HPDE6-E6E7 (cell line): ENCODE measurements at regions not wholly inside any gene's neighbourhood (a gene's known extent, or its start where the extent isn't known, plus 50 kb on each side); places are given as distances from the start of the nearest gene placed in this dataset.

Experiments
- DNase-seq: peaks from one replicate; pipeline ENCODE4 v3.0.0; 2011; ENCODE audit warnings: missing footprints; ENCODE audit errors: extremely low spot score

DNA sequence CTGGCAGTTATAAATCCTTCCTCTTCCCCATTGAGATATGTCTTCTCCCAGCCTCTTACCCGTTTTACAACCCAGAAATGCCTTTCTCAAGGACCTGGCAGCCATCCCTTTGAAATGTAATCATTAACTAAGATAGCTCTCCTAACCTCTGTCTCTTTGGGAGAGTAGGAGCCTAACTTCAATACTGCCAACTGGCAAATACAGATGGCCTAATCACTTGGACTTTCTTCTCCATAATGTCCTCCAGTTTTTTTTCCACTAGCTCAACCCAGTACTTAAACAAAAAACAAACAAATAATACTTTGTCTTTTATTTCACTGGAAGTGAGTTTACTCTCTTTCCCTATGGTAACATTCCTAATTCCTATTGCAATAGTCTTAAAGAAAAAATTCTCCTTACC lies 1391.1 kb downstream of the SUCLG1 start:
- no peak for DNase-seq

DNA sequence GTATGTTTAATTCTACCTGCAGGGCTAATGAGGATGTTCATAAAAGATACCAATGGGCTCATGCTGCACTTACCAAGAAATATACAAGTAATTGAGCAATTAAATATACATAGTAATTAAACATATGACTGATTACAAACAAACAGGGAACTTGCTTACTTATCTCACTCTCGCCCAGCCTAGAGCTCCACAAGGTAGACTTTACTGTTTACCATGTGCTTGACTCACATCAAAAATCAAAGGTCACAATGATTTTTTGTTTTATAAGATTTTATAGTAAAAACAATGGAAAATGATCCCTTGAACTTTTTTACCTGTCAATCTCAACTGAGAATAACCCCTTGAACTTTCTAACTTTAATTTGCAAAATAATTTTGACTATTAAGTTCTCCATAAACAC lies 1395.1 kb downstream of the SUCLG1 start:
- no peak for DNase-seq

DNA sequence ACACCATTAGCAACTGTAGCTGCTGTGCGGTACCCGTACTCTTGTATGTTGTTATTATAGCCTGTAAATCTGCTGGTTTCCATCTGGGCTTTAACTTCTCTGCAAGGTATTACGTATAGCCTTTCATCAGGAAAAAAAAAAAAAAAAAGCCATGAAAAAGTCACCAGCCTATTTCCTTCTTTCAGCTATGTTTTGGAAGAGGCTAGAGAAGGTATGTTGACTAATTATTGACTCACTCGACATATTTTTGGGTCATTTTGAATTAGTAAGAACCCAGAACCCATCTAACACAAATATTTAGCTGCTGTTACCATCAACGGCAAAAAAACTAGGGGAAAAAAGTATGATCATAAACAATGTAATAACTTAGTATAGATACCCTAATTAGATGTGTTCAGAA lies 1395.6 kb downstream of the SUCLG1 start:
- DNase-seq = no peak

DNA sequence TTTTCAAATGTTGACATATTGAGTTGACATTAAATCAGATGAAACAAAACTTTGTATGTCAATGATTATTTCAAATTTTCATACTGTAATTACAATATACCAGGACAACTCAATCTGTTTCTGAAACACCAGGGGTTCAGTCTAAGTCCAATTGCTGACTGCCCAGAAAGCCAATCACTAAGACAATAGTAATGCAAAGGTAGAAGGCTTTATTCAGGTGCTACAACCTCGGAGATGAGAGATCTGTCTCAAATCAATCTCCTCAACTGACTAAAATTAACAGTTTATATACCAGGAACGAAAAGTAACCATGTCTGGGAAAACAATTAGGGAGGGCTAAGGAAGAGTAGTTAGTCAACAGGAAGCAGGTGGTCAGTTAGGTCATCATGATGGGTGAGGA lies 1400.4 kb downstream of the SUCLG1 start:
- DNase-seq = no peak

DNA sequence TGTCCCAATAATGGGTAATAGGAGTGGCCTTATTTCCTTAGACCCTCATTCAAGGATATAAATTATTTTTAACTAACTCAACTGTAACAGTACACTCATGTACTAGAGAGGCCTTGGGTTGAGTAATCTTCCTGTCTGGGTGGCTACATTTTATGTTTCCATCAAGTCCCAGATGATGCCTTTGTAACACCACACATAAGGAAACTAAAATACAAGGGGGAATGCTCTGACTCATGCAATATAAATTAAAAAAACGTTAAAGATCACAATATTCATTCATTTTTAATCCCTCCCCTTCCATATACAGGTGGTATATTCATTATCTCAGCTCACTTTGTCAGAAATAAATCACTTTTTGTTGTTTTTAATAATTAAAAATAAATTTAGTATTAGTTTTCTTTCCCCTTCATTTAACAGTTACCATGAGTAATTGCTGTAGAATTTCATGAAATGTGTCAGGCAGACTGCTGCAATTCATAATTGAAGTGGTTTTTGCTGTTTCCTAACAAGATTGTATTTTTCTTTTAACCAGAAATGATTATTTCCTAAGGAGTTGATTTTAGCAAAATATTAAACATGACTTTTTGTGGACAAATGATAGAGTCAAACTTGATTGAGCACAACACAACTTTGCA lies 1403.6 kb downstream of the SUCLG1 start:
- DNase-seq = peak; percentile 61

DNA sequence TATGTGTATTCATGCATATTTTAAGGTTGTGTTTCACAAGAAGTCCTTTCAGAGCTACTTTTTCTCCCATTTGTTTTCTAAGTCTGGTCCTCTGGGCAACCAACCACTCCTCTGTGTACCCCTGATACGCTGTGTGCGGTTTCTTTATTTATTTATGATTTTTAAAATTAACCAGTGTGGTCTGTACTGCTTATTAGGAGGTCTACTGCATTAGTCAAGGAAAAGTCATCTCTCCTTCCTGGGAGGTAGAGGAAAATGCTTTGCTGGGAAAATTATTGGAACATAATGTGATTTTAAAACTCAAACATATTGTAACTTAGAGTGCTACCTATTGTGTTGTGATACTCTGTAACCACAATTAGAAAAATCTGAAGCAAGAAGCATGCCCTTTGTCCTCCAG lies 1404.3 kb downstream of the SUCLG1 start:
- DNase-seq = no peak

DNA sequence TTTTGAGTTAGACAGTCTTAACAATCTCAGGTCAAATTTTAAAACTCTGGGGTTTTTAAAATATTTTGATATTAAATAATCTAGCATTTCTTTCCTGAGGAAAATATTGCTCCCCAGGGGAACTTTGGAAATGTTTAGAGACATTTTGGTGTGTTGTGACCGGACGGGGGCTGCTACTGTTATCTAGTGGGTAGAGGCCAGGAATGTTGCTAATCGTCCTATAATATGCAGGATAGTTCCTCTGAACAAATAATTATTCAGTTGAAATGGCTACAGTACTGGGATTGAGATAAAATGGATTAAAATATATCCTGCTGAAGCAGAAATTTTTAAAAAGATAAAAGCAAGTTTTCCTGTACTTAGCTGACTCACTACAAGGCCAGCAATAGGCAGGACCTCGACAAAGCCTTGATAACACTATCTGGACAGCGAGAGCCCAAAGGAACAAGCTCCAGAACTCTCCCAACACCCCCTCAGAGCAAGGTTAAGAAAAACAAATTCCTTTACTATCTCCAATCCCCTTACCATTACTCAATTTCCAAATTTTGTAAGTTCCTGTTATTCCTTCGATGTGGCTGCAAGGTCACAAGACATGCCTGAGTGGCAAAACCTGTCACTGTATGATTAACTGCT lies 1407.4 kb downstream of the SUCLG1 start:
- DNase-seq = no peak

DNA sequence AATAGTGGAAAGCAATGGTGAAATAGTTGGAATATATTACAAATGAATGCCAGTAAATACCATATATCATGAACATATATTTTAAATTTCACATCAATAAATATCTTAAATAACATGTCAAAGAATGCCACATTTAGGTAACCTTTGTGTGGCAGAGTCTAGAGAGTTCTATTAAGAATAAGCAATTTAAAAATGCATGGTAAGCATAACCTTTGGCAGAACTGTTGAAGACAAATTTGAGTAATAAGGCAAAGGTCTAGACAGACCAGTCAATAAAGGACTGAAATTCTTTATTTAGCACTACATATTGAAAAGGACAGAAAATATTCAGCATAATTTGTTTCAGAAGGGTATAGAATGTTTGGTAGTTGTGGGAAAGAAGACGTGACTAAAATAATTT lies 1417.0 kb downstream of the SUCLG1 start:
- no peak for DNase-seq

DNA sequence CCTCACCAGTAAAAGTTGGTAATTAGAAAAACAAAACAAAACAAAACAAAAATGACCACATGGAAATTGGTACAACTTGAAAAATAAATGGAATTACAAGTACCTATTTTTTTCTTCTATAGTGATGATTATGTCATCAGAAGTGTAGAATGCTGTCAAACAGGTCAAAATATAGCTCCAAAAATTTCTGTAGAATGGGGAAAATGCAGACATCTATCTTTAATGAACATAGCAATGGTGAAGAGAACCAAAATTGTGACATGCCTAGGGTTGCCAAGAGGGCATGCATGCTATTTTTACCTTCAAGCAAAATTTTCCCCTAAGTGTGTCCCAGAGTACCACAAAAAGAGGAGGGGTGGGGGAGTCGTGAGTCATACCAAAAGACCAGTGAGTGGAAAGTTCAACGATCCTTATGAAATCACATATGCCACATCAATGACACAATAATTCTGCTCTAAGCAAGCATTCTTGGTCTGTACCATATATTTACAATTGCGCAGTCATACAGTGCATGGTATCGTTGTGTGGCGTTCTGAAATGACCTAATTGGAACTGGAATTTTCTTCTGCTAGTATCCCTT lies 1436.4 kb downstream of the SUCLG1 start:
- DNase-seq = no peak

DNA sequence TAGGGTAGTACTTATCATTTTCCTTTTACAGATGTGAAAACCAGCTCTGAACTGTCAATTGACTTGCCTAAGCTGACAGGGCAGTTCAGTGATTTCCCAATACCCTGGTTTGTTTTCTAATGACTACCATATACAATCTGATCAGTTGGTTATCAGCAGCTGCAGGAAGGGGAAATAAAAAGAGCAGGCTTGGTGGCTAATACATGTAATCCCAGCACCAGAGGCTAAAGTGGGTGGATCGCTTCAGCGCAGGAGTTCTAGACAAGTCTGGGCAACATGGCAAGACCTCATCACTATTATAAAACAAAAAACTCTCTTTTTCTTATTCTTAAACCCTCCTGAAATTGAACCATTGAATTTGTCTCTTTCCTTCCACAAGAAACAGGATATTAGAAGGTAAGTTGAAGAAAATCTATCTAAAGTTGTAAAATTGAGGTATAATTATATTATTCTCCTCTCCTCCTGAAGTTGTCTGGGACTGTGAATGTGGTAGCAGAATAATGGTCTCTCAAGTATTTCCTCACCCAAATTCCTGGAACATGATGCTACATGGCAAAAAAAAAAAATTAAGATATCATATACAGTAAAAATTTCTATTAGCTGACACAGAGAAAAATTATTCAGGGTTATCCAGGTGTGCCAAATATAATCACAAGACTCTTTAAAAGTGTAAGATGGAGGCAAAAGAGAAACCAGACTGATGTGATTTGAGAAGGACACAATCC lies 1441.6 kb downstream of the SUCLG1 start:
- DNase-seq = peak; percentile 44

DNA sequence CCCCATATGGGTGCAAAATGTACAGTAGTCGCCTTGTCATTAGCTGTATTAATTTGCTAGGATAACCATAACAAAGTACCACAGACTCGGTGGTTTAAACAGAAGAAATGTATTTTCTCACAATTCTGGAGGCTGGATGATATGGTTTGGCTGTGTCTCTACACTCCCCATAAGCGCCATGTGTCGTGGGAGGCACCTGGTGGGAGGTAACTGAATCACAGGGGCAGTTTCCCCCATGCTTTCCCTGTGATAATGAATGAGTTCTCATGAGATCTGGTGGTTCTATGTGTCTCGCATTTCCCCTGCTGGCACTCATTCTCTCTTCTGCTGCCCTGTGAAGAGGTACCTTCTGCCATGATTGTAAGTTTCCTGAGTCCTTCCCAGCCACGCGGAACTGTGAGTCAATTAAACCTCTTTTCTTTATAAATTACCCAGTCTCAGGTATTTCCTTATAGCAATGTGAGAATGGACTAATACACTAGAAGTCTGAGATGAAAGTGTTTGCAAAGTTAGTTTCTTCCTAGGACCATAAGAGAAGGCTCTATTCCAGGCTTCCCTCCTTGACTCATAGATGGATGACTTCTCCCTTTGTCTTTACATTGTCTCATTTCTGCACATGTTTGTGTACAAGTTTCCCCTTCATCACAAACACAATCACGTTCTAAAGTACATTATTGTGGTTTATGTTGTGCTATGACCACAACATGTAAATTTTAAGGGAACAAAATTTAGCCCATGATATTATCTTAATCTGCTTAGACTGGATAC lies 1442.6 kb downstream of the SUCLG1 start:
- no peak for DNase-seq

DNA sequence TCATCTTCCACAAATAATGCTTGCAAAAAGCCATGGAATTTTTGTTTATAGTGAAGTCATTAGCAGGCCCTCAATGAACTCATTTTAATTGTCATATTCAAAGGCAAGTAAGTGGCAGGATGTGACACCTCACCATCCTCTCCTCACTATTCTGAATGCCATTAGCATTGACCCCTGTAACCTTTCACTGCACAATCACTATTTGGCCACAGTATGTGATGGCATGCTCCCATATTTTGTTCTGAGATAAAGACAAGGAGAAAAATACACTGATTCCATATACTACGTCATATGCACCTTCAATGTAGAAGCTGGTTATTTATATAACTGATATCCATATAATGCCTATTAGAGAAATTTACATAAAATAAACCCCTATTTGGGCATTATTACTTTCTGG lies 1443.2 kb downstream of the SUCLG1 start:
- no peak for DNase-seq

DNA sequence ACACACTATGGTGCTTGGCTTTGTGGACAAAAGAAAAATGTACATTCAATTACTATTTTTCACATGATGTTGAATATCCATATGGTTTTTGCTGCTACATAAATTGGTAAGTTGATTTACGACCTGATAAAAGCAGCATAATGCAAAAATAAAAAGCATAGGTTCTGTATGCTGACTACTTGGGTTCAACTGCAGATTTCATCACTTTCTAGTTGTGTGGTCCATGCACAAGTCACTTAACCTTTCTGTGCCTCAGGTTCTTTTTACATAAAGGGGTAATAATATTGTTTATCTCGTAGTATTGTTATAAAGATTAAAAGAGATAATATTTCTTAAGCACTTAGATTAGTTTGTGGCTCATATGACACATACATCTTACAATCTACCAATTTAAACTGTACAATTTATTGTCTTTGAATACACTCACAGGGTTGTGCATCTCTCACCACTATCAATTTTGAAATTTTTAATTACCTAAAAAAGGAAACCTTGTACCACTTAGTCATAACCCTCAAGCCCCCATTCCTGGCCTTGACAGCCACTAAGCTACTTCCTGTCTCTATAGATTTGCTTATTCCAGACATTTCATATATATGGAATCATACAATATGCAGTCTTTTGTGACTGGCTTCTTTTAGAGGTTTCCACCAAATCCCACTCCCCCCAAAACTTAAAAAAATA lies 1443.9 kb downstream of the SUCLG1 start:
- DNase-seq = no peak

DNA sequence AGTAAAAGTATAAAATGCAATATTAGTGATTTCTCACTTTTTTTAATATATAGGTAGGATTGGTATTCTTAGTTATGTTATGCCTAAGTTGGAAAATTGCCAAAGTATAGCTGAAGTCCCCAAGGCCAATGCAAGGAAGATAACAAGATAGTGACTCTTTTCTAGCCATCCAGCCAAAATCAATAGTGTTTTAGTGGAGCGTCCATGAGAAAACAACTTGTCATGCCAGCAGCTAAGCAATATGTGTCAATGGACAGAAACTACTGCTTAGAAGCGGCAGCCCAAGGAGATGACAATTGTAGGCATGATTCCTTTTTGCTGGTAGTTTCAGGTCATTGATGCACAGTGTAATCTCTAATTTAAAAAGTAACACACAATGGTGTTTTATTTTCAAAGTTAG lies 1444.6 kb downstream of the SUCLG1 start:
- DNase-seq = no peak

DNA sequence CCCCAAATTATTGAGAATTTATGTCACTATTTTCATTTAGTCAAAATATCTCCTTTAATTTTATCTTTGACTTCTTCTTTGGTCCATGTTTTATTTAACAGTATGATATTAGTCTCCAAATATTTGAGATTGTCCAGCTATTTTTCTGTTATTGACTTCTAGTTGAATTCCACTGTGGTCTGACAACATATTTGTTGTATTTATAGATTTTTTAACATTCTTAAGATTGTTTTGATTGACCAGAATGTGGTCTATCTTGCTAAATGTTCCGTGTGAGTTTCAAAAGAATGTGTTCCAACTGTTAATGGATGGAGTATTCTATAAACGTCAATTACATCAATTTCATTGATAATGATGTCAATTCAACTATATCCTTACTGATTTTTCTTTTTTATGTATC lies 1452.1 kb downstream of the SUCLG1 start:
- no peak for DNase-seq

DNA sequence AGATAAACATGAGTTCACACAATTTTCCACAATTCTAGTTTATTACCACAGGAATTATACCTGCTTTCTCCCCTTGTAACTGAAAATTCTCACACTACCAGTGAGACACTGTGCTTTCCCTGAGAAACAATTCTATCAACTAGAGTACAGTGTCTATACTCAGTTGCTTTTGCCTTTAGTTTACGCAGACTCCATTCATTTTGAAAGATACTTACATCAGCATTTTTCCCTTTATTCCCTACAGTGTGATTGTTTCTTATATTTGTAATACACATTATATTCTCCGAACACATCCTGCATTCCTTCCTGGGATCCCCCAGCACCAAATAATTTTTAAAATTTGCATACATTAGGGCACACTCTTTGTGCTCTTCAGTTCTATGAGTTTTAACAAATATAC lies 1455.5 kb downstream of the SUCLG1 start:
- DNase-seq = no peak

DNA sequence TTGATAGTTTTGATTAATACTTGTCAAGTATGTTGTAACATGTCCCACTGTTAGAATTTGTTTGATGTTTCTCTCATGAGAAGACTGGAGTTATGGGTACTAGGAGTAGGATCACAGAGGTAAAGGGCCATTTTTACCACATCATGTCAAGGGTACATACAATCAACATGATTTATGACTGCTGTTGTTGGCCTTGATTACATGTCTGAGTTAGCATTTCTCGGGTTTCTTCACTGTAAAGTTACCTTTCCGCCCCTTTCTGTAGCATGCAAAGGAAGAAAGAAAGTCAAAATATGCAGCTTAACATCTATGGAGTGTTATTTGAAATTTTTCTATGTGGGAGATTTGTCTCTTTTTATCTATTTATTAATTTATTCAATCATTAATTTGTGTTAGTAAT lies 1456.4 kb downstream of the SUCLG1 start:
- no peak for DNase-seq

DNA sequence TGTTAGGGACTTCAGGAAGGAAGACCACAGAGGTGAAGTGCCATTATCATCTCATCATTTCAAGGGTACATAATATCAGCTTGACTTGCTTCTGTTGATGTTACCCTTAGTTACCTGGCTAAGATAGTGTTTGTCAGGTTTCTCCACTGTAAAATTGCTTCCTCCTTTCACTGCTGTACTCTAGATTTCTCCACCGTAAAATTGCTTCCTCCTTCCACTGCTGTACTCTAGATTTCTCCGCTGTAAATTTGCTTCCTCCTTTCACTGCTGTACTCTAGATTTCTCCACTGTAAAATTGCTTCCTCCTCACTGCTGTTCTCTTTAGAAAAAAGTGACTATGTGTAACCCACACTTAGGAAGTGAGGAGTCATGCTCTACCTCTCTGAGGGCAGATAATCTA lies 1460.3 kb downstream of the SUCLG1 start:
- no peak for DNase-seq

DNA sequence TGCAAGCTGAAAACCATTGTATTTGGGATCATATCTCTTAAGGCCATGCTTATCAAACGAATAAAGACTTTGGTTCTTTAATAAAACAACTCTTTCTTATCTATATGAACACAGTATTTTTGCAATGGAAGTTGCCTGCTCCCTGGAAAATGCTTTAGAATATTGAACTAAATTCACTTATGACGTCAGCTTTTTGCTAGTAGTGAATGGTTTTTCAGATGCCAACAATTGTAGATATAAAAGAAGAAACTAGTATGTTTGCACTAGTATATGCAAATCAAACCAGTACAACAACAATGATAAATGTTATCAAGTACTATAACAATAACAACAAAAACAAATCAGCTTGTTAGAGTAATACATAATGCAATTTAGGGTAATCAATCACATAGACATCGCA lies 1462.9 kb downstream of the SUCLG1 start:
- no peak for DNase-seq

DNA sequence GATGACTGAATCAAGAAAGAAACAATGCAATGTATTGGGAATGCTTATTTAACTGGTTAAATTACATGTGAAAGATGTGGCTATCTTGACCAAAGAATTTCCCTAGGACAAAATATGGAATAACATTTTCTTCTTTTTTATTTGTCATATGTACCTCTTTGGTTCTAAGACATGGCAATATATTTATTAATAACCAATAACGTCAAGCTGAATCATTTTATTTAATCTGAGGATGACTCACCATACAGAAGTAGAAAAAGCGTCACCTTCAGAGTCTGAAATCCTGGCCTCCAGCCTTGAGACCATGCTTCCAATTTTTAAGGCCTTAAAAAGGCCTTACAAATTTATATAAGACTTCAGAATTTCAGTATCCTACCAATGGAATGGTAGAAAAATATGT lies 1464.9 kb downstream of the SUCLG1 start:
- no peak for DNase-seq

DNA sequence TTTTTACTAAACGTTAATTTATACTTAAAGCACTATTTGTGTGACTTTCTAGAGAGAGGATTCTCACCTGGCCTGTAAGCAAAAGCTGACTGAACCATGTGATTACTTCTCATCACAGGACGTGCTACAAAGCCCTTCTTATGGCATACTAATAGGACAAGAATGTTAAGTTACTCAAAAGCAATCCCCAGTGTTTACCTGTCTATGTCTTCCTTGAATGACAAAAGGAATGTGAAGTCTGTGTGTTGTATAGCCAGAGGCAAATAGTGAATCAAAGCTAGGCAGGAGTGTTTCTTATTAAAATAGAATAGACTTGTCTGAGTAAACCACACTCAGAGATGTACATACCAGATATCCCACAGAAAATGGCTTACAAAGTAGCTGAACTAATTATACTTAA lies 1465.5 kb downstream of the SUCLG1 start:
- peak; percentile 63 for DNase-seq

DNA sequence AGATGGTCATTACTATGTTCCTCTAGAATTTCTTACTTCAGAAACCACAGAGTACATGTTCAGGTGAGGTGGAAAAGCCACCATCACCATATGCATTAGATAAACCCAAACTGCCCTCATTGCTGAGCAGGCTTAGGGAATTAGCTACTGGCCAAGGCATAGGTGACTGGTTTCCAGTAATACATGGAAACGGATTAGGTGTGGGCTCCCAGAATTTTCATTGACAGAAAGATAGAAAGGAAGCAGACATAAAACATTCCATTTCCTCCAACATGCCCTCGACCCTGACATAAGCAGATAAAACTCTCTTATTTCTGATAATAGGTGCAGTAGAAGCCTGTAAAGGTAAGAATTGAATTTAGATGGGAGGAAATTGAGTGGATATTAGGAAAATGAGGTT lies 1466.1 kb downstream of the SUCLG1 start:
- no peak for DNase-seq
